Heart right ventricle (tissue), 16 donors: ENCODE measurements at regions not wholly inside any gene's neighbourhood (a gene's known extent, or its start where the extent isn't known, plus 50 kb on each side); places are given as distances from the start of the nearest gene placed in this dataset.

ENCODE experiments used
- ATAC-seq, 8 donors: fragments of 200-7000 bp; cut with Tn5 transposase; one replicate each; pipeline ENCODE4 v1.9.1; 2020; ENCODE audit warnings: mild to moderate bottlenecking in 8 of 8, moderate library complexity in 8 of 8, moderate number of reproducible peaks in 1 of 8
- DNase-seq, 2 donors: peaks; one replicate each; pipeline ENCODE4 v3.0.0-alpha.2; 2020
- H3K27ac ChIP-seq, 10 donors: fragments of 200-600 bp; sonication (generic) in 2 of 10; one replicate each; pipeline versions ENCODE4 v1.5.0 to v1.8.0; 2020 to 2022; ENCODE audit warnings: mild to moderate bottlenecking in 3 of 10
- H3K27me3 ChIP-seq, 7 donors: fragments of 200-600 bp; one replicate each; pipeline ENCODE4 v1.8.0; 2021 to 2022; ENCODE audit warnings: mild to moderate bottlenecking in 2 of 7
- H3K36me3 ChIP-seq, 9 donors: fragments of 200-600 bp; sonication (generic) in 1 of 9; one replicate each; pipeline versions ENCODE4 v1.5.0 to v1.8.0; 2020 to 2022; ENCODE audit warnings: mild to moderate bottlenecking in 2 of 9
- H3K4me1 ChIP-seq, 9 donors: fragments of 200-600 bp; sonication (generic) in 1 of 9; one replicate each; pipeline versions ENCODE4 v1.5.0 to v1.8.0; 2020 to 2022; ENCODE audit warnings: mild to moderate bottlenecking in 4 of 9
- H3K4me3 ChIP-seq, 10 donors: fragments of 200-600 bp; sonication (generic) in 2 of 10; one replicate each; pipeline versions ENCODE4 v1.5.0 to v1.8.0; 2020 to 2022; ENCODE audit warnings: mild to moderate bottlenecking in 7 of 10, moderate library complexity in 2 of 10
- H3K9me3 ChIP-seq, 11 donors: fragments of 200-600 bp in 10 of 11; sonication (generic) in 2 of 11; one replicate each; pipeline versions ENCODE4 v1.5.0 to v1.8.0; 2013 to 2022; ENCODE audit warnings: mild to moderate bottlenecking in 2 of 11, control low read depth in 1 of 11, moderate library complexity in 1 of 11
- CTCF ChIP-seq, 9 donors: fragments of 200-600 bp; sonication (generic) in 2 of 9; IDR thresholded peaks; one replicate each; pipeline versions ENCODE4 v1.5.0 to v1.8.0; 2021 to 2022; ENCODE audit warnings: antibody characterized with exemption in 9 of 9, mild to moderate bottlenecking in 5 of 9, moderate library complexity in 1 of 9
- WGBS, 2 donors: extraction: QIAGEN DNeasy Blood & Tissue Kit; methylation state at CpG; one replicate each; pipeline ENCODE4 v1.1.7; 2013; ENCODE audit warnings: inconsistent platforms in 1 of 2; 5-methylcytosine and 5-hydroxymethylcytosine counted together
- intact Hi-C, 10 donors: fragments of 100-400 bp; cut with DNase I; formaldehyde crosslinking; loops; one replicate each; pipeline versions ENCODE4 v1.11.1 to v1.14.2; 2022
- donor health status: Arrhythmogenic right ventricular cardiomyopathy.
- donor health status: ischemic (EF 13 %, LVEDD 7.1; RV severe dilation, severe dysfunction).
- donor health status: healthy with polysubstance abuse.
- donor health status: DM: no; HTN: yes; CAD: no.
- donor health status: DM: no; HTN: no; CAD: no.
- donor health status: ischemic (EF 25% LVEDD 6.9; RV normal size, moderate dysfunction).
- donor health status: ischemic (EF 25% LVEDD 5.7; RV mildly dilated, moderate dysfunction).
- donor health status: healthy.
- donor health status: DM: yes; HTN: yes; CAD: no.
- donor health status: Ischemic cardiomyopathy.
- donor health status: ischemic (EF 35%, LVEDD 5.7; RV mildly dilated, moderate dysfunction).
- donor health status: nonischemic (EF 11% LVEDD 7.7; RV severe dilation, severe dysfunction).
- donor health status: DM: yes; HTN: yes; CAD: no.
- donor health status: PGD.
- donor health status: ischemic (EF 29% LVEDD 5.4; RV normal size, mild dysfunction).
- donor health status: nonischemic (EF 23%, LVEDD 6.1; RV moderate dilation, normal function).

DNA sequence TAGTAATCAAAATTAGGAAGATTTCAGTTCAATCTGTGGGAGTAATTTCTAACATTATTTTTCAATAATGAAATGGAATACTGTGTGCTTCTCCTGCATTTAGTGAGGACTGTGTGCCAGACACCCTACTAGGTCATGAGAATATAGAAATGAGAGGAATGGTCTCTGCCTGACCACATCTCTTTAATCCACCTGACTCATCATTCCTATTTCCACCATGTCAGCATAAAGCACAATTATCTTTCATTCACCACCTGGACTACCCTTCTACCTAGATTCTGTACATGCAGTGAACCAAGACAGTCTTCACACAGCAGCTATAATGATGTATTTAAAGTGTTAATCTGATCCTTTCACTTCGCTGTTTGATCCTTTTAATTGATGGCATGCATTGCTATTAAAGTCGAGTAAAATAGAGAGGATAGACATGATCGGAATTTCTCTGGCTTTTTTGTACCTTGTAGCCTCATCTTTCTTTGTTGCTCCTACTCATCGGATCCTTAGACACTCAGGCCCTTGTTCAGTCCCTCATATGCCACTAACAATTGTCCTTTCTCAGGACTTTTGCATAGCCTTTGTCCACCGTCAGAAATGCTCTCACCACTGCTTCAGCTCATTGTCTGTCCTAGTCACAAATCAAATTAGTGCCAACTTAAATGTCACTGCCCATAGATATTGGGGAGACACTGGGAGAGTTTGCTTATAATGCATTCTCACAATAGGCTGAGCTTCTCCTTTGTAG, 1037.1 kb downstream of the REEP3 start:
- TF ChIP-seq CTCF (IDR thresholded peaks at IDR 0.05), result no peak
- ATAC-seq, result no peak
- Histone ChIP-seq H3K27ac (no peak overlapping the region), H3K4me1 (no peaks in the 10 kb centered on the region), H3K36me3 (no peaks in the 10 kb centered on the region), H3K27me3 (no peaks in the 10 kb centered on the region), H3K9me3 (peaks cover 0 to 7% (median 0%) of the 10 kb centered on the region in 11 donors), H3K4me3 (no peak overlapping the region)
- WGBS, 2 donors, result 75 to 82% methylated on average over 5 of the region's 5 CpGs
- intact Hi-C loops, result no loop called here
- no peak for DNase-seq

- H3K9me3 ChIP-seq, result peaks cover 0 to 30% (median 0%) of the 10 kb centered on the region in 11 donors
- H3K4me1 ChIP-seq, result peaks cover 0 to 5% (median 0%) of the 10 kb centered on the region in 9 donors
- 83 to 85% methylated on average over 1 of the region's 1 CpG for WGBS, 2 donors
- H3K36me3 ChIP-seq, result no peaks in the 10 kb centered on the region
- no peak for DNase-seq
- intact Hi-C loops, result no loop called here
- no peak overlapping the region for H3K4me3 ChIP-seq
- no peaks in the 10 kb centered on the region for H3K27me3 ChIP-seq
- no peak for TF ChIP-seq CTCF (IDR thresholded peaks at IDR 0.05)
- ATAC-seq, result no peak
- no peak overlapping the region for H3K27ac ChIP-seq
Observed at GRCh38 chr10:64571056-64571455, 1049.9 kb downstream of the REEP3 start.

- H3K9me3 ChIP-seq, result peaks cover 0 to 21% (median 0%) of the 10 kb centered on the region in 11 donors
- H3K27me3 ChIP-seq, result no peaks in the 10 kb centered on the region
- WGBS, 2 donors, result 45 to 76% methylated on average over 1 of the region's 1 CpG
- no peak overlapping the region for H3K27ac ChIP-seq
- DNase-seq (no peak), ATAC-seq (no peak)
- TF ChIP-seq CTCF (IDR thresholded peaks at IDR 0.05), result no peak
- H3K4me1 ChIP-seq, result peaks cover 0 to 5% (median 0%) of the 10 kb centered on the region in 9 donors
- intact Hi-C loops, result no loop called here
- no peaks in the 10 kb centered on the region for H3K36me3 ChIP-seq
- no peak overlapping the region for H3K4me3 ChIP-seq
Observed at GRCh38 chr10:64573623-64574325, 1052.6 kb downstream of the REEP3 start.

DNA sequence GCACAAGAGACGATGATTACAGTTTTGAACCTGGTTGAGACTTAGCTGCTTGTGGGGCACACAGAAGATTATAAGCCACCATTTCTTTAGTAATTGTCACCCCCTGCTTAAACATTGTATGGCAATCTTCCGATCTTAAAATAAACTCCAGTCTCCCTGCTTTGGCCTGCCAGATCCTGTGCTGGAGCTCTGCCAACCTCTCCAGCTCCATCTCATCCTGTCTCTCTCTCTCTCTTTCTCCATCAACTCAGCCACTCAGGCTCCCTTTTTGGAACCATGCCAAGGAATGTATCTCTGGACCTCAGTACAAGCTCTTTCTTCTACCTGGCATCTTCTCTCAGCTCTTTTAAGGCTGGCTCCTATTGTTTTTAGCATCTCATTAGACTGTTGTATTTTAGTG, 1053.2 kb downstream of the REEP3 start:
- TF ChIP-seq CTCF (IDR thresholded peaks at IDR 0.05), result no peak
- WGBS, 2 donors, result 12 to 29% methylated on average over 2 of the region's 2 CpGs
- H3K27me3 ChIP-seq, result no peaks in the 10 kb centered on the region
- H3K36me3 ChIP-seq, result no peaks in the 10 kb centered on the region
- peaks cover 0 to 5% (median 0%) of the 10 kb centered on the region in 9 donors for H3K4me1 ChIP-seq
- H3K4me3 ChIP-seq, result no peak overlapping the region
- DNase-seq (no peak), ATAC-seq (no peak)
- intact Hi-C loops, result no loop called here
- H3K27ac ChIP-seq, result no peak overlapping the region
- peaks cover 0 to 21% (median 0%) of the 10 kb centered on the region in 11 donors for H3K9me3 ChIP-seq
